GM21786 (cell line): ENCODE measurements at regions not wholly inside any gene's neighbourhood (a gene's known extent, or its start where the extent isn't known, plus 50 kb on each side); places are given as distances from the start of the nearest gene placed in this dataset.

Experiments
- ATAC-seq: cut with Tn5 transposase; IDR thresholded peaks from one replicate; pipeline ENCODE4 v1.9.1; 2021; ENCODE audit not compliant: unreplicated experiment

DNA sequence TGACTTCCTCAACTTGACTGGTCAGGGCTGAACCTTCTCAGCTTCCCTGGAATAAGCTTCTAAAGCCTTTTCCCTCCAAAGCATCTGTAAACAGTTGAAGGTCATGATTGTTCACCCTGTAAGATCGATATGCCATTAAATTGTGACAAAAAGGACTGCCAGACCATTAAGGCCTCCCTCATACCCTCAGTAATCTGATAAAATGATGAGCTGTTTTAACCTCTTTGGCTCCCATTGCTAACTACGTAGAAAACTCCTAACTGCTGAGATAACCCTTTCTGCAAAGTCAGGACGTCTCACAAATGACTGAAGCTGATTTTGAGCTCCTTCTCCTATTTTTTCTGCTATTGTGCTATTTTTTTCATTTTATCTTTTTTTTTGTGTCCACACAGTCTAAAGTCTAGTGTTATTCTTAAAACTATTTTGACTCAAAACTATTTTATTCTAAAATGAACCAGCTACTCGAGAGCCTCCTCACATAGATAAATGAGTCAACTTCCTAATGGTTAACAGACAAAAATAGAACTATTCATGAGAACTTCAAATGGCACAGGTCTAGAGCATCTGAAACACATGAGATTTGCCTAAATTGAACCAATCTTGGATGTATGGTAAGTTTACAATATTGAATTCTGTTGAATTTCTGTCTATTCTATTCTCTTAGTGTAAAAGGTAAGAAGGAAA, 395.6 kb upstream of the TLE4 start:
- no peak for ATAC-seq

DNA sequence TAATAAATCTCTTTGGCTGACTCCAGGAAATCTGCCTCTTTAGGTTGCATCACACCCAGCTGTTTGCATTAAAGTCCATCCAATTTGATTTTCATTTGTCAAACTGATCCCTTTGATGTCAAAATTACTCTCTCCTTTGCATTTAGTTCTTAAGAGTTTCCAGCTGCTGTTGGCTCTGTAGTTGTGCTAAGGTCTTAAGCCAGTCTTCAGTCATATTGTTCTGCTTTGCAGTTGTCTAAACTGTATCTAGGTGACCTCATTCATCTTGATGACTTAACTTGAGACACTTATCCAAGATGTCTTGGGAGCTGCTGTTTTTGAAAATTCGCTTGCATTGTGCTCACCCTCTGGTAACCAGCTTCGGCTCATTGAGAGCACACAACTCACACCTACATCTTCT, 386.9 kb upstream of the TLE4 start:
- ATAC-seq = no peak

- ATAC-seq = no peak
These were observed 385.9 kb upstream of the TLE4 start for GRCh38 chr9:79185866-79186265.

- ATAC-seq = no peak
These were observed 382.2 kb upstream of the TLE4 start for GRCh38 chr9:79189511-79189924.

DNA sequence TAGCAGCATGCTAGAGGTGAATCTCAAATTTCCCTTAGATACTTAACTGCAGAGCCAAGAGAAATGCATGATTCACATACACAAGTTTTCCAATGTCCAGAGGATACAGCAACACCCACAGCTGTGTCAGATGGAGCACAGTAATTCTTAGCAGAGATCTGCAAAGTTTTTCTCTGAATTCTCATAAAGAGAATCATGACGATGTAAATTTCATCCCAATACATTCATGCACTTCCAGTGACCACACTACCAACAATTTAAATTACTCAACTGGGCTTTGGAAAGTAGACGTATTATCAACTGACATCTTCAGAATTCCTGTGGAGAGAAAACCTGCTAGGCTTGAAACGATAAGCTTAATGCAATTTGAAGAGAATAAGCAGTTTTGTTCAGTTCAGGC, 378.8 kb upstream of the TLE4 start:
- ATAC-seq = no peak

- ATAC-seq = no peak
These were observed 378.1 kb upstream of the TLE4 start for GRCh38 chr9:79193501-79194223.

DNA sequence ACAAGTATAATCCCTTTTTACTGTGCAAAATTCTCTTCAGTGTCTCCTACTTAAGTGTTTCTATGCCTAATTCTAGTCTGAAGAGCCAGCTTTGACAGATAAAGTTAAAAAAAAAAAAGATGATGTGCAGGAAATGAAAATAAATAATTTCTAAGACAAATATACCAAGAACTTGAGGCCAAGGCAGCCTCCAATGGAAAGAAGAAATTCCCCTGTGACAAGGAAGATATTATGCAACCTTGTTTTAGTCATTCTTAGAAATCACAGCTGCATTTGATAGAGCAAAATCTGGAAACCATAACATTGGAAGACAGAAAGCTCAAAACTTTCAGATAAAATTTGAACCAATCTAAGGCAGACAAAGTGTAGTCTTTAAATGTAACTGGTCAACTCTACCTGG, 375.9 kb upstream of the TLE4 start:
- ATAC-seq = no peak

- no peak for ATAC-seq
These were observed 375.2 kb upstream of the TLE4 start for GRCh38 chr9:79196606-79197005.

DNA sequence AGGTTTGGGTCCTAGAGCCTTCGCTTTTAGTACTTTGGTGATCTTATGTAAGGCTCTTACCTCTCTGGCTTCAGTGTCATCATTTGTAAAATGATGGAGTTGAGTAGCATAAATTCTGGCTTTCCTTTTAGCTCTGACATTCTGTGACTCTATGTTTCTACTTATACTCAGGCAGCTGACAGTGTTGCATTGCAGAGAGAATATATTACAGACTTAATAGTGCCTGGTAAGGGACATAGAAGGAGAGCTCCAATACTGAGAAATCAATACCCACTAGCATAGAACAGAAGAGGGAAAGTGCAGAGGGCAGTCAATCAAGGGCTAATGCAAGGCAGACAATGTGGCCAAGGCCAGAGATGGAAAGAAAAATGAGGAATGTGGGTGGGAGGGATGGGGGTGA, 371.4 kb upstream of the TLE4 start:
- ATAC-seq = no peak

- no peak for ATAC-seq
These were observed 370.1 kb upstream of the TLE4 start for GRCh38 chr9:79201636-79202035.

GRCh38 chr9:79208791-79209396, 362.9 kb upstream of the TLE4 start:
- no peak for ATAC-seq

DNA sequence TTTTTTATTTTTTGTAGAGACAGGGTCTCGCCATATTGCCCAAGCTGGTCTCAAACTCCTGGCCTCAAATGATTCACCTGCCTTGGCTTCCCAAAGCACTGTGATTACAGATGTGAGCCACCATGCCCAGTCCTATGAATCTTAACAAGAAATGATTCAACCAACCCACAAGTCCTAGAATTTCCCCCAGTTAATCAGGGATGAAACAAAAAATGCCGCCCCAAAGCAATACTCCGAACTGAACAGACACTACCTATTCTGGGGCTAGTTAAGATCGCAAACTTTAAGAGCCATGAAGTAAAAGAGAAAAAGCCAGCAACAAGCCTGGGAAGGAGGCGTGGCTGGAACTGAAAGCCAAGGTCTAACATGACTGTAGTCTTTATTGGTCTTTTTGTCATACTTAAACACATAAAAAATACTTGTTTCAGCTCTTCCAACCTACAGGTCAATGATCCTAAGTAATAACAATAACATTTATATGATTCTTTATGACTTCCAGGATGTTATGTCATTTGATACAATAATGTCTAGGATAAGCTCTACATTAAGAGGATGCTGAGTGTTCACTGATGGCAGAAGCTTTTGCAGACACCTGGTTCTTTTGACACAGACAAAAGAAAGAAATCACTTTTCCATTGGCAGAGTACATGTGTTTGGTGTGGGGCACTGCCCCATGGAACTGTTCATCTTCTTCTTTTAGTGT, 361.1 kb upstream of the TLE4 start:
- no peak for ATAC-seq

DNA sequence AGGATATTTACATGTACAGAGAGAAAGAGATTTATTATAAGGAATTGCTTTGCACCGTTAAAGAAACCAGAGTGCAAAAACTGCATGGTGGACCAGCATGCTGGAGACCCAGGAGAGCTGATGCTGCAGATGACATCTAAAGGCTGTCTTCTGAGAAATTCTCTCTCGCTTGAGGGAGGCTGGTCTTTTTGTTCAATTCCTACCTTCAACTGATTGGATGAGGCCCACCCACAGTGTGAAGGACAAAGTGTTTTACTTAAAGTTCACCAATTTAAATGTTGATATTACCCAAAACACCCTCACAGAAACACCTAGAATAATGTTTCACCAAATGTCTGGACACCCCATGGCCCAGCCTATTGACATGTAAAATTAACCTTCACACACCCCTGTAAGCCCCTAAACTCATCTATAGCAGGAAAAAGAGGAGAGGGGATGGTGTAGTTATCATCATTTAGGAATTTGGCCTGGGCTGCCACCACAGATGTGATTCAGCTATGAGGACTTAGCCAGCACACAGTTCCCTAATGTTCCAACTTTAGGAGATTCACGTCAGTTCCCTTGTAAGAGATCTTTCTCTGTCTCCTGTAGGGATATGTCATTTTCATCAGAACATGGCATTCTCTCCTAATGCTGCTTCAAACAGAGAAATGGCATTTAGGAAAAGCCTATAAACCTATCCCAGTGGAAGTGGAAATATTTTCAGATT, 358.2 kb upstream of the TLE4 start:
- ATAC-seq = no peak

DNA sequence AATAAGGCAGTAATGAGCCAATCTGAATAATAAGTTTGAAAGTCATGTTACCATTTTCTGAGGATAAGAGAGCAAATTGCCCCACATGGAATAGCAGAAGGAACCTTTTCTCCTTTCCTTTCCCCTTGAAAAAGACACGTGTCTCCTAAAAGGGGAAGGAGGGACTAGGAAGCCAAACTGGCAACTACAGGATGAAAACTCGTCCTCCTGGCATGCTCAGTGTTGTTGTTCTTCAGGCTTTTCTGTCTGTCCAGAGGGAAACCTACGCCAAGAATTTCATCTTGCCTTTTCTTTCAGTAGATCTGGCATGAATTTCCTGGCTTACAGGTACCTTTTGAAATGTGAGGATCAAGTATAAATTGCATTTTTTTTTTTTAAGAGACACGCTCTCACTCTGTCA, 355.9 kb upstream of the TLE4 start:
- no peak for ATAC-seq

- ATAC-seq = no peak
These were observed 351.5 kb upstream of the TLE4 start for GRCh38 chr9:79220251-79220650.

DNA sequence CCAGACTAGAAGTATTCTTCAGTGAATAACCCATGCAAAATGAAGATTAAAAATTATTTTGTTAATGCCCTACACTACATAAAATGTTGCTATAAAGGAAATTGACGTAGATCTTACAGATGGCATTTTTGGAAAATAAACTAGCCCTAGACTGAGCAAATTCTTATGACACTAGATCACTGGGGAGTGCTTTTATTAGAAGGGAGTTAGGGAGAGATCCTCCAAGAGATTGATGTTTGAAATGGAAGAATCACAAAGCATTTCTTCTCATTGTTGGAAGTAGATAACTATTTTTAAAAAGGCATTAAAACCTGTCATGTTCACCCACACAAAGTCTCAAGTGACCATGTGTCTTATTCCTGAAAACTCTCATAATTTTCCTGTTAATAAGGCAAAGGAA, 351.1 kb upstream of the TLE4 start:
- ATAC-seq = no peak

GRCh38 chr9:79221084-79221483, 350.7 kb upstream of the TLE4 start:
- ATAC-seq = no peak

DNA sequence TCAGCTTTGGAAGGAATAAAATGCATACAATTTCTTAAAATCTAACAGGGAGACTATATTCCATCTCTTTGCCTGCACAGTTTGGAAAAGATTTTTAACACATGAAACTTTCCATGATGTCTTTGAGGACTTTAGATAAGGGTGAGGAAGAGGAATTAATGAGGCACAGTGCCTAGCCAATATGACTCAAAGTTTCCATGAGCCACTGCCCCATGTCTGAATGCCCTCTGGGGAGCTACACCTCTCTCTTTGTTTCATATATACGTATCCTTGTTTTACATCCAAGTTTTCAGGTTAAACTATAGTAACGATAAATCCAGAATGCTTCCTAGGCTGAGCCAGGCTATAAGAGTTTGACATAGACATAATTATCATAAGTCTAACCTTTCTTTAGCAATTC, 349.3 kb upstream of the TLE4 start:
- ATAC-seq = no peak

- no peak for ATAC-seq
These were observed 346.9 kb upstream of the TLE4 start for GRCh38 chr9:79224672-79225433.

GRCh38 chr9:79233542-79233941, 338.2 kb upstream of the TLE4 start:
- ATAC-seq = peak; percentile 55
